OCI-LY3 (cell line): ENCODE measurements at regions not wholly inside any gene's neighbourhood (a gene's known extent, or its start where the extent isn't known, plus 50 kb on each side); places are given as distances from the start of the nearest gene placed in this dataset.

Source experiments
- CTCF ChIP-seq: fragments of 200-600, 300-600 bp; sonication (generic); IDR thresholded peaks from 2 replicates; pipeline ENCODE4 v1.5.1; 2014; ENCODE audit warnings: antibody characterized with exemption, low read length, low read depth
- EZH2phosphoT487 ChIP-seq: fragments of 200-600 bp; shearing (Covaris generic); IDR thresholded peaks from 2 replicates; pipeline ENCODE4 v1.6.1; 2018; ENCODE audit warnings: antibody characterized with exemption, mixed run types, low read depth

- TF ChIP-seq CTCF (no peak), EZH2phosphoT487 (no peak)
Measured at GRCh38 chr10:126833542-126833941, 71.7 kb upstream of the DOCK1 start.
